GM18867 (cell line): ENCODE measurements at regions not wholly inside any gene's neighbourhood (a gene's known extent, or its start where the extent isn't known, plus 50 kb on each side); places are given as distances from the start of the nearest gene placed in this dataset.

ENCODE experiments used
- ATAC-seq: cut with Tn5 transposase; IDR thresholded peaks from one replicate; pipeline ENCODE4 v1.9.1; 2021; ENCODE audit warnings: mild to moderate bottlenecking, moderate library complexity; ENCODE audit not compliant: unreplicated experiment

DNA sequence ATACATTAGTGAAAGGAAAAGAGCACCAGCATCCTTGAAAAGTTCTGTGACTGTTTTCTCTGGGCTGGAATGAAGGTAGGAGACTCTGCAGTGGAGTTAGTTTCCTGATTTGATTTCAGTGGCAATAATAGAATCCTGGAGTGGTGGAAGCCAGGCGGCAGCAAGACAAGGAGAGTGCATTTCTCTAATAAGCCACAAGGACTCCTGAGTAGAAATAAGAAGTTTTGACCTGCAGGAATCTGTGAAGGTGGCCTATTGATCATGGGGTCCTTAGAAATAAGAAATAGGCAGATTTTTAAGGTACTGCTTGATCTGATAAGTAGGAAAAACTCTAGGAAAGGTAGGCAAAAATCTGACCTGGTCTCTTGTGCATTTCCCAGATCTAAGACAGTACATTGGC lies 68.4 kb upstream of the ELOVL5 start:
- no peak for ATAC-seq

DNA sequence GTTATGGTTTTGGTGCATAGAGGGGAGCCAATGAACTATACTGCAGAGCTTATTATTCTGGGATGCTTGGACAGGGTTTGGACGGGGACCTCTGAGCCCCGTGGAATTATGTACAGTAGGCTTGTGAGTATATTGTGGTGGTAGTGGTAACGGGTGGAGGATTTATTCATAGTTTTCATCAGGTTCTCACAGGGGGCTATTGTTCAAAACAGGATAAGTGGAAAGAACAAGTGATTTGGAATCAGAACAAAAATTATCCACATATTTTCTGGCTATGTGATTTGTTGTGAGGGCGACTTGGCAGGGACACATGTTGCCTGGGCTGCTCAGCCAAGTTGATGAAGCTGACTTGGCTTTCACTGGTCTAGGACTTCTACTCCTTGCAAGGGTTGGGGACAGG lies 64.6 kb upstream of the ELOVL5 start:
- ATAC-seq = no peak

DNA sequence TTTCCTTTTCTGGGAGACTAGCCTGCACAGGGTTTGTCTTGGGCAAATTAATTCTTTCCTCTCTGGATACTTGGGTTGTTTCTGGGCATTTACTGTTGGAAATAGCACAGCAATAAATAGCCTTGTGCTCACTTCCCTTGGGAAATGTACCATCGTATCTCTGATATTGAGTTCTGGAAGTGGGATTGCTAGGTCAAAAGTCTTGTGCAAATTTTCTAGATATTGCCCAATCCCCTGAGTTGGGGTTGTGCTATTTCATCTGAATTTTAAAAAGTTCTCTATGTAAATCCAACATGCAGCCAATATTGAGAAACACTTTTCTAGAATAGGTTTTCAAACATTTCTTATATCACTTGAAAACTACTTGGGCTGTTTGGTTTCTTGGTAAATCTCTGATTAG lies 64.0 kb upstream of the ELOVL5 start:
- no peak for ATAC-seq

DNA sequence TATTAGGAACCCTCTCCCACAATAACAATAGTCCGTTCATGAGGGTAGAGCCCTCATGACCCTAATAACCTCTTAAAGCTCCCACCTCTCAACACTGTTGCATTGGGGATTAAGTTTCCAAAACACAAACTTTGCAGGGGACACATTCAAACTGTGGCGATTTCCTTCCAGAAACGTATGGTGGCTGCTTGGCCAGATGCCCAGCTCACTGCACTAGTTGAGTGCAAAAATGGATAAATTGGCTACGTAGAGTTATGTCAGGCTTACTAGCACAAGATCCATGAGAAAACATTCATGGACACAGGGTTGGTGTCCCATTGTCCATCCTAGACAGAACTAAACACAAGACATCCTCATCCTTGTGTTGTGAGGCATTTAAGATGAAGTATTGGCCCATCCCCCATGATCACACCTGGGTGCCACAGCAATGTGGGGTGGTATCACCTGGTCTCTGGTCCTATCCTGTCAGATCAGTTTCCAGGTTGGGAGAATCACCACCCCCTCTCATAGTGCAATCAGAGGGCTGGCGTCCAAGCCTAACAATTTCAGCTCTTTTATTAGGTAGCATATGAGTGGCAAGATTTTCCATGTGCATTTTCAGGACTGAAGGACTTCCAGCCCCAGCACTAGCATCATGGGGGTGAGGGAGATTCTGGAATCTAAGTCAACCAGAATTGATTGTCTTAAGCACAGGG lies 63.4 kb upstream of the ELOVL5 start:
- no peak for ATAC-seq

DNA sequence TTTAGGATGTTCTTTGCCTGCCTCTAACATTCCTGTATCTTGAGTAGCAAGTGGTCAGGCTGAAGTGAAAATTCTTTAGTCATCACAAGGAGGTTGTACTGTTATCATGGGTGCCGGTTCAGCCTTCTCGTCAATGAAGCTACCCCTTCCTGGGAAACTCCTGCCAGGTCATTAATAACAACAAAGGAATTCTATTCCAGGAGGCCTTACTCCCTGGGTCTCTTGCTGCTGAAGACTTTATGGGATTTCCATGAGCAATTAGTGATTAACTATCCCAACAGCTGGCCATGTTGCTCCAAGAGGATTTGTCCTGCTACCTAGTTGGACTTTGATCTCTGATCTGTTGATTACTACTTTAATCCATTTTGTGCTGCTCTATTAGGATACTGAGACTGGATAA lies 62.7 kb upstream of the ELOVL5 start:
- ATAC-seq = no peak

DNA sequence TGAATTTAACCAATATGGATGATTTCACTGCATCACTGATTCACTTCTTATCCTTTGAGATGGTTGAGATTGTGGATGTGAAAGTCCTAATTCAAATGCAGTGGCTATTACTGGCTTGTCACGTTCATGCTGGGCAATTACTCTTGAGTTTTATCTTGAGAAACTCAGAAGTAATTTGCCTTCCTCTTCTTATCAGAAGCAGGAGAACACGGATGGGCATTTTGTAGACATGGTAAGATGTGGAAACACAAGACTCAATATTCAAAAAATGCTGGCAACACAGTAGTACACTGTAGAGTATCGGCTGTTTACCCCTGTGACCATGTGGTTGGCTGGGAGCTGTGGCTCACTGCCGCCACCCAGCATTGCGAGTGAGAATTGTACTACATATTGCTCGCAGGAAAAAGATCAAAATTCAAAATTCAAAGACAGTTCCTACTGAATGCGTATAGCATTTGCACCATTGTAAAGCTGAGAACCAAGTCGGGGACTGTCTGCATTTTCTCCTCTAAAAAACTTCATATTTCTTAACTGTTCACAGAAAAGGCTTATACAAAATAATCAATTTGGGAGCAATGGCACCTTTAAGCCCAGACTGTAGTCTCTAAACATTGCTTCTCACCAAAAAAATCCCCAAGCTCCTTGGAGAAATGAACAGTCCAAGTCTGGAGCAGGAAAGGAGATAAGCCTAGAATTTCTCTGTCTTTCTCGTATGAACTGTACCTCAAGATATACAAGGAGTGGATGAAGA lies 61.9 kb upstream of the ELOVL5 start:
- peak; percentile 98 for ATAC-seq

DNA sequence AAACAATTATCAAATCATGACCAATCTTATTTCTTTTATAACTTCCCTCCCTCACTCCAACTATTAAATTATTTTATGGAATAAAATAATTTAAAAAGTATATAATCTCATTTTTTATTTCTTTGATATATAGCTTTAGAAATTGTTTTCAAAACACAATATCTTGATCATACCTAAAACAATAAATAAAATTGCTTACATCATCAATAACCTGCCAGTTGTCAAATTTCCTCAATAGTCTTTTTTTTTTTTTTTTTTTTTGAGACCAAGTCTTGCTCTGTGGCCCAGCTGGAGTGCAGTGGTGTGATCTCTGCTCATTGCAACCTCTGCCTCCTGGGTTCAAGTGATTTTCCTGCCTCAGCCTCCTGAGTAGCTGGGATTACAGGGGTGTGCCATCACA lies 60.1 kb upstream of the ELOVL5 start:
- ATAC-seq = no peak

DNA sequence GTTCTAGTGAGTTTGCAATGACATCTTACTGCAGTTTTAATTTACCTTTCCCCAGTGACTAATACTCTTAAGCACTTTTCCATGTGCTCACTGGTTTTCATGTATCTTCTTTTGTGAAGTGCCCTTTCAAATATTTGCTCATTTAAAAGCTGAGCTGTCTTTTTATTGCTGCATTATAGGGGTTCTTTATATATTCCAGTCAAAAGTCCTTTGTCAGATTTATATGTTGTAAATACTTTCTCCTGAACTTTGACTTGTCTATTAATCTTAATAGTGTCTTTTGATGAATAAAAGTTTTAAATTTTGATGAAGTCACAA lies 50.2 kb upstream of the ELOVL5 start:
- ATAC-seq = no peak

DNA sequence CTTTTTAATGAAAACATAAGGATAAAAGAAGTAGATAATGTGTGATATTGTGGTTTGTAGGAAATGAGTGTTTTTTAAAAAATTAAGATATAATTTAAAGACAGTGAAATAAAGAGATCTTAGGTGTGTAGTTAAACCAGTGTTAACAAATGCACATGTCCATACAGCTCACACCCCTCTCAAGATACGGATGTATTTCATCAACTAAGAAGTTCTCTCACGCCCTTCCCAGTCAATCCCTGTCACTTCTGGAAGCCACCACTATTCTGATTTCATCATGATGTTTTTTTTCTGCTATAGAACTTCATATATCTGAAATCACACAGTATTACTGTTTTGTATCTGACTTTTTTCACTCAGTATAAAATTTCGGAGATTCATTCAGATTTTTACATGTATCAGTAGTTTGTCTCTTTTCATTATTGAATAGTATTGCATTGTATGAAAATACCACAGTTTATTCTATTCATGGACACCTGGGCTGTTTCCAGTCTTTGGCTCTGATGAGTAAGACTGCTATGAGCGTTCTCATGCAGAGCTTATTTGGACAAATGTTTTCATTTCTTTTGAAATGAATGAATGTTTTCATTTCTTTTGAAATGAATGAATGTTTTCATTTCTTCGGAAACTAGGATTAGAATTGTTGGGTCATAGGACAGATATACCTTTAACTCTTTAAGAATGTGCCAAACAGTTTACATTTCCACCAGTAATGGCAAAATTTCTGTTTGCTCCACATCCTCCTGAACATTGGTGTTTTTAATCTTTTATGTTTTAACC lies 49.7 kb upstream of the ELOVL5 start:
- ATAC-seq = no peak
